ENCODE measurements at regions not wholly inside any gene's neighbourhood (a gene's known extent, or its start where the extent isn't known, plus 50 kb on each side); places are given as distances from the start of the nearest gene placed in this dataset.

GRCh38 chr2:129918604-129919003, 60.9 kb upstream of the RAB6C start:
- no peak for TF ChIP-seq POLR2A (IDR thresholded peaks at IDR 0.05; ENCODE audit: low read depth, low read length)
- no peak for TF ChIP-seq EZH2 (IDR thresholded peaks at IDR 0.05; ENCODE audit: borderline replicate concordance, low read depth, low read length, severe bottlenecking)
- TF ChIP-seq CTCF (IDR thresholded peaks at IDR 0.05; ENCODE audit: extremely low read depth in 1 of 2, insufficient read depth in 1 of 2, low read depth in 1 of 2, low read length in 2 of 2): no peak
- TF ChIP-seq GATA2 (IDR thresholded peaks at IDR 0.05; ENCODE audit: insufficient read depth, insufficient read length, low read depth, low read length): no peak
- no peak for TF ChIP-seq POLR2AphosphoS5 (IDR thresholded peaks at IDR 0.05; ENCODE audit: insufficient read depth, low read depth, low read length)
- no peak for TF ChIP-seq MYC (IDR thresholded peaks at IDR 0.05; ENCODE audit: low read depth, low read length)
